Iris pigment epithelial cell (primary cell): ENCODE measurements at regions not wholly inside any gene's neighbourhood (a gene's known extent, or its start where the extent isn't known, plus 50 kb on each side); places are given as distances from the start of the nearest gene placed in this dataset.
A peak's percentile ranks its signal among the peaks of the same experiment; 100 is the strongest.

Source experiments
- DNase-seq: peaks from one replicate; pipeline ENCODE4 v3.0.0-alpha.2; 2011; ENCODE audit warnings: low read depth

DNA sequence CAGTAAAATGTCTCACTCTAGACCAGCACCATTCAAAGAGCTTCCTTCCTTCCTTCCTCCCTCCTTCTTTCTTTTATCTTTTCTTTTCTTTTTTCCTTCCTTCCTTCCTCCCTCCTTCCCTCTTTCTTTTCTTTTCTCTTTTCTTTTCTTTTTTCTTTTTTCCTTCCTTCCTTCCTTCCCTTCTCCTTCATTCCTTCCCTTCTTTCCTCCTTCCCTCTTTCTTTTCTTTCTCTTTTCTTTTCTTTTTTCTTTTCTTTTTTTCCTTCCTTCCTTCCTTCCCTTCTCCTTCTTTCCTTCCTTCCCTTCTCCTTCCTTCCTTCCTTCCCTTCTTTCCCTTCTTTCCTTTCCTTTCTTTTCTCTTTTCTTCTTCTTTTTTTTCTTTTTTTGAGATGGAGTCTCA lies 985.1 kb downstream of the DSC3 start:
- no peak for DNase-seq

DNA sequence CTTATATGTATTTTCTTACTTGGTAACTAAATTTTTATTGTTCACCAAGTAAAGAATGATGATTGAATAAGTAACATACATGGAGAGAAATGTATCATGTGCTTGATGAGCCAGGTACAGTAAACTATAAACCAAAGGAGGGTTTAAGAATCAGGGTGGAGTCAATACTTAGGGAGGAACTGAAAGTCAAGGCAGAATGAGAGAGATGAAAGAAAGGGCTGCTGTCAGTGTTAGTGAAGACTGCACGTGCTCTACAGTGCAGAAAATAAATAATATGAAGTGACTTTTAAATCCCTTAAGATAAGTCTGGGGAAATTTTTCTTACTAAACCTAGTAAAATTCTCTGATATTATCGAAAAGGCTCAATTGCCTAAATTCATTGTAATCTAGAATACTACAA lies 986.0 kb downstream of the DSC3 start:
- no peak for DNase-seq

DNA sequence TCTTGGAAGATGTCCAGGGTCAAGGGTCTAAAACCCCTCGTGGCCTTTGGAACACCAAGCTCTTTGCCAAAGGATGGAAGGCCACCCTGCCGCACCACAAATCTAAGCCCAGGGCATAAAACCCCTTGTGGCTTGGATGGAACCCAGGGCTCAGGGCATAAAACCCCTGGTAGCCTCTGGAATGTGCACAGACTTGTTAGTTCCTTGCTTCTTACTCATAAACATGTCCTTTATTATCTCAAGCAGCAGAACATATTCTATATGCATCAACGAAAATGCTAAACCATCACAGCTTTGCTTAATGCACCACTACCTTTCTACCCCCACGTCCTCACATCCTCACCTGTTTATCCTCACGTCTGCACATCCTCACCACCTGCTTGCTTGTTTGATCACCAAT lies 998.0 kb downstream of the DSC3 start:
- DNase-seq: no peak

DNA sequence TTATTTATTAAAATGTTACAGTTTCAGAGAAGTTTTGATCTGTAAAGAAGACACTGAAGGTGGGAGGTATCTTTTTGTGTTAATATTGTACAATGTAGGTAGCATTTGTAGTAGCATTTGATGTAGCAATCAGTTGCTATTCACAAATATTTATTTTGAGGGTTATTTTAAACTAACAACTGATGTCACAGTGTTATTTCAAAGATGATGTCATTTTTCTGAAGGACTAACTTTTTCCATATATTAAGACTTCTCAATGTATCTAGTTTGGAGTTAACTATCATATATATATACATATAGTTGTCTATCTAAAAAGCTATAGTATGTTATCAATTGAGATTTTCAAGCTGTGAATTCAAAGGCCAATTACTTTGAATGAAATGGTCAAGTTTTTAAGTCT lies 1003.3 kb downstream of the DSC3 start:
- no peak for DNase-seq

DNA sequence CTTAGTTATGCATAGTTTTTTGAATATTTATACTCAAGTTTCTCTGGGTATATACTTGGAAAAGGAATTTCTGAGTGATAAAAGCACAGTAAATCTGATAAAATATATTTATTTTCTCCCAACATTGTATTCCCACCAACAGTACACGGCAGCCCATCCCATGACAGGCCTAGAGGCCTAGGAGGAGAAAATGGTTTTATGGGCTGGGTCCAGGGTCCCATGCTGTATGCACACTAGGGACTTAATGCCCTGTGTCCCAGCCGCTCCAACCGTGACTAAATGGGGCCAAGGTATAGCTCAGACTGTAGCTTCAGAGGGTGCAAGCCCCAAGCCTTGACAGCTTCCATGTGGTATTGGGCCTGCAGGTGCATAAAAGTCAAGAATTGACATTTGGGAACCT lies 1007.7 kb downstream of the DSC3 start:
- no peak for DNase-seq

DNA sequence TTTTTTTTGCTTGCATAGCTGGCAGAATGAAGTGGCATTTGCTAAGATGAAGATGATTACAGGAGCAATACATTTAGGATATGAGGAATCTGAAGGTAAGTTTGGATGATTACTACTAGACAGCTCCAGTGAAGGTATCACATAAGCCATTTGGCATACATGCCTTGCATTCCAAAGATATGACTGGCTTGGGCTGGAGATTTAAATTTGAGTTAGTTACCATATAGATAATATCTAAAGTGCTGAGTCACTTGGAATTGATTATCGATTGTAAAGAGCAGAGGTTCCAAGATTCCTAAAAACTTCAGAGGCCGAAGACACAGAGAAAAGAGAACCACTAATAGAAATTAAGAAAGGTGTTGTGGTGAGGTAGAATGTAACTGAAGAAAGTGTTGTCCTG lies 1026.4 kb downstream of the DSC3 start:
- peak; percentile 1 for DNase-seq

DNA sequence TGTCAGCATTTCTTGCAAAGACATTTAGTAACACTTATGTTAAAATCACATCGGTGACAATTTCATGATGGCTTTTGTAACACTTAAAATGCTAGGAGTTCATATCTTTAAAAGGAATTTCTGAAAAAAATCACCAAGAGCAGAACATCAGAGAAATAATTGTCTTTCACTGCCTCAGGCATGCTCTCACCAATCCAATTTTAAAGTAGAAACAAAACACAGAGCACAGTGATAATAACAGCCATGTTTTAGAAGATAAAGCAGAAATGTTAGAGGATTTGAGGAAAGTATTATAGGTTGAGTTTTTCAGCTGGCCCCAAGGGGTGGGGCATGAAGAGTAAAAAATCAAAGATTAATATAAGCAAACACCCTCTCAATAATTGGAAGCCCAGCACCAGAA lies 1037.6 kb downstream of the DSC3 start:
- DNase-seq: no peak

DNA sequence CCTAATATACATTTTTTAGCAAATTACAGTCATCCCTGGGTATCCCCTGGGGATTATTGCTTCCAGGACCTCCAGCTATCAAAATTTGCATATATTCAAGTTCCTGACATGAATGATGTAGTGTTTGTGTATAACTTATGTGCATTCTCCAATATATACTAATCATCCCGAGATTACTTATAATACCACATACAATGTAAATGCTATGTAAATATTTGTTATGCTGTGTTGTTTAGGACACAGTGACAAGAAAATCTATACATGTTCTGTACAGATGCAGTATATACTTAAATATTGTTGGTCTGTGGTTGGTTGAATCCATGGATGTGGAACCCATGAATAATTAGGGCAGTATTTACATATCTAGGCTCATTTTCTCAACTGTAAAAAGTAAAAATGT lies 1060.3 kb downstream of the DSC3 start:
- no peak for DNase-seq

DNA sequence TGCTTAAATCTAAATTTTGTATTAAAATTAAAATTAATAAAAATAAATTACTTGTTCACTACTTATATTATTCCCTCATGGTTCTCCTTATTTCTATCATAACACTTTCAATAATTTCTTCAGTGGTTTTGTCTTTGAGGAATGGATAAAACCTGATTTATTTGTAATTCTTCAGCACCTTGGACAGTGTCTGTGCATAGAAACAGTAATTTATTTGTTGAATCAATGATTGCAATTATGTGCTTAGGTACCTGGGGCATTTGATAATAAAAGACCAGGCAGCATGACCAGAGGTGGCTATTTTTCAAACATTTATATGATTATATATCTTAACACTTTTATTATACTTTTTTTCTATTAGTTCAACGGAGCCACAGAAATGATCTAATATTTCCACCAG lies 1062.7 kb downstream of the DSC3 start:
- DNase-seq: peak; percentile 1

DNA sequence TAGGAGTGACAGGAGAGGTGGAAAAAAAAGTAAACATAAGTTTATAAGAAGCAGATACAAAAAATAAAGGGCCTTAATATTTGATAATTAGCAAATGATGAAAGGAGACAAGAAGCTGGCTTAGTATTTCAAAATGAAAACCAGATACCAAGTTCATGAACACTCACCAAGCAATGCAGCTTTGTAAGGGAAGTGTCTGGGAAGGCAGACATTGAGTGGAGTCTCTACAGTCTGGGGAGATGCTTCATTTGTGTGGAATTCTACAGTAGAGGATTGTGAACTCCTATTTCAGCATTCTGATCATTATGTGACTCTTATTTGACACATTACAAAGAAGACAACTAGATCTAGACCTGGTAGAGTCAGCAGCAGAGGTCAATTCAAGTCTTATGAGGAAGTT lies 1072.7 kb downstream of the DSC3 start:
- DNase-seq: no peak

DNA sequence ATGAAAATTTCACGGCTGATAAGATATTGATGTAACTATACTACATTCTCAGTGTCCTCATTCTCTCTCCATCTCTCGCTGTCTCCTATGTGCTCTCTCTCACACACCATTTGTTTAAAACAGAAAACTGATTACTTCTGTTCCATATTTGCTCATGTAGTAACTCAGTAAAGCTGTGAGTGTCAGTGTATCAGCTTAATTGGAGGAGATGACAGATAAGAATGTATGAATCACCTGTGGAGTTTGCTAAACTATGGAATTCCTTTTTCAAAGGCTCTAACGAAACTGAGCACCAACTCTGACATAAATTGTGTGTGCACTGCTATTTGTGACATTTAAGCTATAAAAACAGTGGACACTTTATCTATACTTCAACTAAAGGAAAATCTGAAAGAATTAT lies 1080.0 kb downstream of the DSC3 start:
- DNase-seq: no peak

DNA sequence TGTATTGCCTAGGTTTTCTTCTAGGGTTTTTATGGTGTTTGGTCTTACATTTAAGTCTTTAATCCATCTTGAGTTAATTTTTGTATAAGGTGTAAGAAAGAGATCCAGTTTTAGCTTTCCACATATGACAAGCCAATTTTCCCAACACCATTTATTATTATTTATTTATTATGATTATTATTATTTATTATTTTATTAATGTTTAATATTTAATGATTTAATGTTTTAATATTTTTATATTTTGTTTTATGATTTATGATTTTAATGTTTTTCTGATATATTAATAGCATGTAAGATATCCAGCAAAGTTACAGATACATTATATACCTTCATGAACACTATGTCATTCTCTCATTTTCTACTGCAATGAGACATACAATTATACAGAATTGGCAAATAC lies 1082.0 kb downstream of the DSC3 start:
- DNase-seq: no peak

DNA sequence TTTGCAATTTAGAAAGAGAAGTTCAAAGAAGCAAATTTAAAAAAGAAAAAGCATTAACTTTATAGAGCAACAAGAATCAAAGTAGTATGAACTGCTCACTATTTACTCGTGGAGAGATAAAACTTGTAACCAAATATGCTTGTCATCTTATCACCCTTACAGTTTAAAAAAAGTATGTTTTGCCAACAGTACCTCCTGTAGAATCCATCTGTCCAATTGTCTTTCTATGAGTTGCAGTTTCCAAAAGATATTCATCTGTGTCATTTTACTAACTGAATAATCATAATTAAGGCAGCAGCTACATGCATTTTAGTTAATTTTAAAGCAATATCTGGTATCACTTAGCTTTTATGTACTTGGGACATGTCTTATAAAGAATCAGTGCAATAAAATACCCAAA lies 1112.3 kb downstream of the DSC3 start:
- DNase-seq: no peak

DNA sequence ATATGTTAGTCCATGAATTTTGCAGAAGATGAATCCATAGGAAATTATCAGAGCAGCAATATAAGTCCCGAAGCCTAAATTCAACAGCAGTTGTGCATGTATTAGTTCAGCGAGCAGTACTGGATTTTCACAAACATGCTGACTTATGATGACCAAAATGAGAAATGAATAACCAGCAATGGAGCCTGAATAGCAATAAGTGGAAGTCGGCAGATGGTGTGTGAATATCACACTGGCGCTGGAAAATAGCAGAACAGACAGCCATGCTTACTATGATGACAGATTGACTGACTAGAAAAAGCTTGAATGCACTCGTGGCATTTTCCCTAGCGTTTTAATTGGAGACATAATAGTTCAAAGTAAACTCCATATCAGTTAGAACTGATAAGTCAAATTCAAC lies 1114.5 kb downstream of the DSC3 start:
- DNase-seq: no peak

DNA sequence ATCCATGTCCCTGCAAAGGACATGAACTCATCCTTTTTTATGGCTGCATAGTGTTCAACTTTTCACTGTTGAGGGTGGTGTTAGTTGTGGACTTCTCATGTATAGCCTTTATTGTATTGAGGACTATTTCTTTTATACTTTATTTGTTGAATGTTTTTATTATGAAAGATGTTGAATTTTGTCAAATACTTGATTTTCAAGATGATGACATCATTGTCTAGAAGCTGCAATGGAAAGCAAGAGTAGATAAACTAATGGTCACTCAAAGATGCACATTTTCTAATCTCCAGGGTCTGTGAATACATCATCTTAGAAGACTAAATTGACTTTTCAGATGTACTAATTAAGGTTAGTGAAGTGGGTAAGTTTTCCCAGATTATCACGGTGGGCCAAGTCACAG lies 1117.0 kb downstream of the DSC3 start:
- no peak for DNase-seq

DNA sequence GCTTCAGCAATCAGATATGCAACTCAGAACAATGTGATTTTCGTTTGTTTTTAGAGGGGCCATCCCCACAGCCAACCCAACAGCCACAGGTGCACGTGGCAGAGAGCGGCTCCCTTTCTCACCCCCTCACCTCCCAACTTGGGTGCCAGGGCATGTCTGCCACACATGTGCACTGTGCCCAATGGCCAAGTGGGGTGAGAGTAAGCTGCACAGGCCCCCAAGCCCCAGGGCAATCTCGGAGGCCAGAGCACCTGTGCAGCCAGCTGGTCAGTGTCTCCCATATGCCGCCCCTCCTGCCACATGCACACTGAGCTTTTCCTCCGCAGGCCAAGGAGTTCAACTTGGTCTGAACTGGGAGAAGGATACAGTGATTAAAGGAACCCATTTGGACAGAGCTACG lies 1130.2 kb downstream of the DSC3 start:
- no peak for DNase-seq

DNA sequence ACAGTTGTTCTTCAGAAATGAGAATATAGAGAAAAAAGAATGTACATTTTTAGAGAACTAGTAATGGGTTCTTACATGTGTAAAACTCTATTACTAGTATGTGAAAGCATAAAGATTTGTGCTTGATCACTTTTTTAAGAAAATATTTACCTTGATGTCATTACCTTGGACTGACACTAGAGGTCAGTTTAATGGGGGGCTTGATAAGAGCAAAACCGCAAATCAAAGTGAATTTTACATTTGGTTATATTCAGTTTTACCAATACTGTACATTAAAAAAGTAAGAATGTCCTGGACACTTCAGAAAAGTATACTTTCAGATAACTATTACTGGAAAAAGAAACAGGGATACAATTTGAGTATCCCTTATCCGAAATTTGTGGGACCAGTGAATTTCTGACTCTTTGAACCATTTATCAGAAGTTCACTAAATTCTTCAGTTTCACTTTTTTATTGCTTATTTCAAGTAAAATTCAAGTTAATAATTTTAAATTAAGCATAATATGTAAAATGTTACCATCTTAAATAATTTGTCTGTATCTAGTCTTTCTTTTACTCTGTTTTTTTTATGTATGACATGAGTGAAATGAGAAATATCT lies 1149.5 kb downstream of the DSC3 start:
- peak; percentile 17 for DNase-seq

DNA sequence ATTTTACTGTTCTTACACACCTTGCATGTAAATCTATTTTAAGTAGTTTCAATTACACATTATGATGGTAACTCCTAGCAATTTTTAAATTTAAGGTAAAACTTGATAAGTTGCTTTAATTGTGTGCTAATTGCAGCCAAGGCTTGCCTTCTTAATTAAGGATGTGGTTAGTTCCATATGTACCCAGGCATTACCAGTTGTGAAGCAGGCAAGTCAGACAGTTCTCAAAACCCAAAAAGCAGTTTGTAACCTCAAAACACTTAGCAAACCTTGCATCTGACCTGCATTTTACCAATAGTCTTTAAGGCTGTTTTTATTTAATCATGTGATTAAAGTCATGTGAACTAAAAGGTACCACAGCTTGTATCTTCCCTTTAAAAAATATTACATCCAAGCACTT lies 1159.4 kb downstream of the DSC3 start:
- DNase-seq: no peak

DNA sequence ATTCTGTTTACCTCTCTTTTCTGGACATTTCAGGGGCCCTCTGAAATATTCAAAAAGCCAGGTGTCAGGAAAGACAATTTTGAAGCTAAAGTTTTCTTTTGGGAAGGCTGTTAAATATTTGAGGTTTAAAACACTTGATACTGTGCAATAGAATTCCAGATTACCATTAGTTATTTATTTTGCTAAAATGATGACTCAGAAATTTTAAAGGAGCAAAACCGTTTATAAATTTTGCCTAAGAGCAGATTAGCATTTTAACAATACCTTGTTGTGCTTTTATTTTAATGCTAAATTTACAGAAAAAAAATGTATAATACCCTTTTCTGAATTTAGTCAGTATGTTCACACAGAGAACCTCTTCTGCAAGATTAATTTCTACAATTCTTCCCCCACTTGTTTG lies 1159.9 kb downstream of the DSC3 start:
- DNase-seq: no peak

DNA sequence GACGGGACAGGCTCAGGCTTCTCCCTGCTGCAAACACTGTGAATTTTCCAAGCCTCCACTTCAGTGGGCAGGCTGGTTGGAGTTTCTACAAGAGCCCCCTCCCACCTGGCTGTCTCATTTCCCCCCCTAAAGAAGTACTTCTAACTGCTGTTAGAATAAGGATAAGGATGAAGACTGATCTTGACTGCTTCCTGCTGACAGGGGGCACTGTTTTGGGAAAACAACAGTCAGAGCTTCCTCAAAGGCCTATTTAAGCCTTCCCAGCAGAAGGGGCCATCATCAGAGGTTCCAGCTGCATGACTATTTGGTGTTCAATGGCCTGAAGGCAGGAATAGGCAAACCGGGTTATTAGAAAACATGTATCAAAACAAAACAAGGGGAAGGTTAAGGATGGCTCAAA lies 1162.8 kb downstream of the DSC3 start:
- no peak for DNase-seq

DNA sequence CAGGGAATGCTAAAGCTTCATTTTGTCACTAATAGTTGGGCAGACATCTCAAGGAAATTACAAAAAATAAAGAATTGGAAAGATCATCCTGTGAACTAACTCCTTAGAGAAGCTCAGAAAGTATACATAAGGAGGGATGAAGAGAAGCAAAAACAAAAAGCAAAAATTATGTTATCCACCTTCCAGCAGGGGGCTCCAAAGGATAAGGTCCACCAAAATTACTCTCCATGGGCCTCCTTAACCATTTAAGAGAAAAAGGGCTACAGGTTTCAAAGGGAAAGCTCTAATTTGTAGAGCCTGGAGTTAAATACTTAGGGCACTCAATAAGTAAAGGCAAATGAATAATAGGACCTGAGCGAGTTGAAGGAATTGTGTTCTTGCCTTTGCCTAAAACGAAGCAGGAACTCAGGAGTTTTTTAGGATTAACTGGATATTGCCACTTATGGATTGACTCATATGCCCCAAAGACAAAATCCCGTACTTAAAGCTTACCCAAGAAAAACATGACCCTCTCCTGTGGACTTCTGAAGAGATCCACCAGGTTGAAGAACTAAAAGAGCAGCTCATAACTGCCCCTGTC lies 1167.9 kb downstream of the DSC3 start:
- peak; percentile 41 for DNase-seq

DNA sequence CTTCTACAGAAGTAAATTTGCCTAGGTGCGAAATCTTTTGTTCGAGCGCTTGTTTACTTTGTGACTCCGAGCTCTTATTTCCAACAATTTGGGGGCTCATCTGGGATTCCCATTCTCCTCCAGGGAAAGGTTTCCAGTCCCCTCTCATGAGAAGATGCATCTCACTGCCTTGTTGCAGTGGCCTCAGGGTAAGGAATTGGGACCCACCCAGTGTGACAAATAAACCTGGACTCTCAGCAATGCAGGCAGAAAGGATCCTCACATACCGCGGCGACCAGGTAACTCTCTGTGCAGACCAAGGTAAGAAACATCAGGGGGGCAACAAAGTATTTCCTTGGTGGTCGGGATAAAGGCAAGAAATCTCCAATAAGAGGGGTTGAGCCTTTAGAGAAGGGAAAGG lies 1169.3 kb downstream of the DSC3 start:
- DNase-seq: no peak

DNA sequence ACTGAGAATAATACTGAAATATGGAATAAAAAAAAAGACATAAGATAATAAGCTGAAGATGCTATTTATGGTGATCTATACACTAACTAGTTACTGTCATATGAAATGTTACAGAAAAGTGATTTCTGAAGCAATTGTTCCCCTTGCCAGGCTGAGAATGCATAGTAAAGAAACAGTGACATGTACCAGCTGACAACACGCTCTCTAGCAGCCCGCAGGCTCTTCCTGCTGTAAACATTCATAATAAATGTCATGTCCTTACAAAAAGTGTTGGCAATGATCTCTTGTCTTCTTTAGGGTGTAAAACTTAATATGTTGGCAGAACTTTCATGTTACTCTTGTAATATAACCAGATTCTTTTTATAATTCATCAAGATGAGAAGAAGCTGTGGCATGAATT lies 1171.3 kb downstream of the DSC3 start:
- no peak for DNase-seq

DNA sequence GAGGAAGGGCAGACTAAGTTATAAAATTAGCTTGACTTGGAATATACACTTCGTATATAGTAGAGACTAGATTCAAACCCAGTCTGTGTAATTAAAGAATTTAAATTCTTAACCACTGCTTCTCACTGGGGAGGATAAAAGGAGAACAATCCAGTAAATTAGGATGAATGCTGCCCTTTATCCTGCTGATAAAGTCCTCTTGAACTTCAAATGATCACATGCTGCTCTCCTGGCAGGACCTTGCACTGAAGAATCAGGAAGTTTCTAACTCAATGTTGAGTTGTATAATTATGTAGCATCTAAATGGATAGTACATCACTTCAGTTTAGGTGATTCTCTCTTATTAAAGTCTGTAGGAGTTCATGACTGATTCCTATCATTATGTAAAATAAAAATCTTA lies 1179.7 kb downstream of the DSC3 start:
- DNase-seq: no peak

DNA sequence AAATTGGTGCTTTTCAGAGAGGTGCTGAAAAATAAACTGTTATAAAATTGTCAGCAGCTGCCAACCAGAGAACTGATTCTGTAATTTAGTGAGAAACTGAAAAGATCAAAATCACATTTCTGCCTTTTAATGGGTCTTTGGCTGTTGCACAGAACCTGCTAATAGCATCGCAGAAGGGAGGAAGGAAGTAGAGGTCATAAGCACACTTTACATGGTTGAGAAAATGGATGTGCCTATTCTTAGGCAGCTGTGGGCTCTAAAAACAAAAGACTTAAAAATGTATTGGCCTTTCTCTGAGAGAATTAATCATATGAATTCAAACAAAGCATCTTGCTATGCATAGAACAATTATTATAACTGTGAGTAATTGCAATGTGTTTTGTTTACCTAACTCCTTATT lies 1186.9 kb downstream of the DSC3 start:
- no peak for DNase-seq
